Activated T-cell treated with anti-CD3 and anti-CD28 coated beads for 1 hour (primary cell): ENCODE measurements at regions not wholly inside any gene's neighbourhood (a gene's known extent, or its start where the extent isn't known, plus 50 kb on each side); places are given as distances from the start of the nearest gene placed in this dataset.
"Not testable (repeated sequence)": the region's sequence is repeated elsewhere in the genome, so short reads cannot be mapped to it uniquely, and the experiment has no call there.

Experiments used
- DNase-seq: peaks from one replicate; pipeline ENCODE4 v3.0.0-alpha.2; 2020; ENCODE audit warnings: low read depth

DNA sequence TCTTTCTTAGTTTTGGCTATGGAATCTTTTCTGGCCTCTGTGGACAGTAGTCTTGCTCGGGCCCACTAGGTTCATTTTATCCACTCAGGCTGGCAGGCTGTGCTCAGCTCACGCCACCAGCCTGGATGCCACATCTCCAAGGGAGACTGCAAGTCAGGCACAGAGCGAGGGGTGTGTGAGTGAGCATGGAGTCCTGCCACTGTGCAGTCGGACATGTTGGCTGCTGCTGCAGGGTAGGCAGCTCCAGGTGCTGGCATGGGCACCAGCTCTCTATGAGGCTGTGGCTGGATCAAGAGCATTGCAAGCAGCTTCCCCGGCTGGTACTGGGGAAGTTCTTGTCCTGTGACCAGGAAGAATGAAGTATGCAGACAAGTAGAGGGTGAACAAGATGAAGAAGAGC, 158.9 kb downstream of the PCTP start:
- DNase-seq = no peak

GRCh38 chr17:55911186-55911585, 160.3 kb downstream of the PCTP start:
- DNase-seq = no peak

DNA sequence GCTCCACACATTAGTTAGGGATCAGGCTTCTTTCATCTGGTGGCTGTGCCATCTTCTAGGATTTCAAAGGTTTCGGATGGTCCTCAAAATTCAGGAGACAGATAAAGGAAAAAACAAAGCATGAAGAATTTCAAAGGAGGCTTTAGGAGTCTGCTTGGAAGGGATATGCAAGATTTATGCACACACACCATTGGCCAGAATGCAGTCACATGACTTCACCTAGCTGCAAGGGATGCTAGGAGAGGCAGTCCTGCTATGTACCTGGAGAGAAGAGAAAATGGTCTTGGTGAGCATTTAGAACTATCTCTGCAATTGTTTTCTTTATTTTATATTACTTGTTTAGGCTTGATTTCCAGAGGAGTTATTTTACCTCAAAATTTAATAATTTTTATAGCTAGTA, 174.6 kb downstream of the PCTP start:
- DNase-seq = no peak

DNA sequence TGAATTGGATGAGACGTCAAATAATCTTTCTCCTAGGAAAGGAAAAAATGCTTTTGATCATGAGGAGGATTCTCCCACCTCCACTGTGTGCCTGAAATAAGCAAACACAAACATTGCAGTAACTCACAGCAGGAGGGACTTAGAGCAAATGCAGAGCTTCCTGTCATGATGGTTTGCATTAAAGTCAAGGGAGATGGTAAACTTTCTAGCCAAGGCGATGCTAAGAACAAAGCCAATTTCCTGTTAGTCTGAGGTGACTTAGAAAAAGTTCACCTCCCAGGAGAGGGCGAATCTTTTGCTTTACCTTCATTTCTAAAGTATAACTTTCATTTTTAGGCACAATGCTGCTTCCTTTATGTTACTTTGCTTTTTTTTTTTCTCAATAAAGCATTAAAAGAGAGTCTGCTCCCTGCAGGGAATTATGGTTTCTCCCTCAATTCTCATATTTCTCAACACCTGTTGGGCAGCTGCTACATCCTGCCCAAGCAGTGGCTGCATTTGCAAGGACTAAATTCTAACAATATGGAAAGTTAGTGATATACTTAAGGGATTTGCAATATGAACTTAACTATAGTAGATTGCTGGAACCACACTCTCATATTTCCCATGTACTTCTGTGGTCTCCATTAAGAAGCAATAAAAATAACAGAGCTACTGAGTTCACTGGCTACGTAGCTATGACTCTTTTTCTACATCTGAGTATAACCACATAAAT, 175.6 kb downstream of the PCTP start:
- DNase-seq = no peak

- no peak for DNase-seq
Measured at GRCh38 chr17:55930291-55930809, 179.5 kb downstream of the PCTP start.

- no peak for DNase-seq
Measured at GRCh38 chr17:55931446-55931845, 180.6 kb downstream of the PCTP start.

DNA sequence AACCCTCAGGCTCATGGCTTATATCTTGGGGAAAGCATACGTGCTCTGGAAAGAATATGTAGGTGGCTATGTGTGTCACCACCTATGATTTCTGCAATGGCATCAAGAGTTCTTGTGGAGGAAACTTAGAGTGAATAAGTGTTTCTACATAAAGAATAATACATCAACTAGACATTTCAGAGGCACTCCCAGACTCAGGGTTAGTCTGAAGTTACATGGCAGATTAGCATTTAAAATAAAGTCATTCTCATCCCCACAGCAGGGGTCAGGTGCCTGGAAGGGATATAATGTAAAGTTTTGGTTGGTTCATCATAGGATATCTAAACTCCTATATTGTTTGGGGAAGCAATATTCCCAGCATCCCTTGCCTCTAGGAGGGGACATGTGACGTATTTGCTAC, 182.1 kb downstream of the PCTP start:
- no peak for DNase-seq

DNA sequence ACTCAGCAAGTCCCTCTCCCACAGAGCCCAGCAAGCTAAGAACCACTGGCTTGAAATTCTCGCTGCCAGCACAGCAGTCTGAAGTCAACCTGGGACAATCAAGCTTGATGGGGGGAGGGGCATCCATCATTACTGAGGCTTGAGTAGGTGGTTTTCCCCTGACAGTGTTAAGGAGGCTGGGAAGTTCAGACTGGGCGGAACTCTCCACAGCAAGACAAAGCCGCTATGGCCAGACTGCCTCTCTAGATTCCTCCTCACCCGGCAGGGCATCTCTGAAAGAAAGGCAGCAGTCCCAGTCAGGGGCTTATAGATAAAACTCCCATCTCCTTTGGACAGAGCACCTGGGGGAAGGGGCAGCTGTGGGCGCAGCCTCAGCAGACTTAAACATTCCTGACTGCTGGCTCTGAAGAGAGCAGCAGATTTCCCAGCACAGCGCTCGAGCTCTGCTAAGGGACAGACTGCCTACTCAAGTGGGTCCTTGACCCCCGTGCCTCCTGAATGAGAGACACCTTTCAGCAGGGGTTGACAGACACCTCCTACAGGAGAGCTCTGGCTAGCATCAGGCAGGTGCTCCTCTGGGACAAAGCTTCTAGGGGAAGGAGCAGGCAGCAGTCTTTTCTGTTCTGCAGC, 188.4 kb downstream of the PCTP start:
- not testable (repeated sequence) for DNase-seq

GRCh38 chr17:55959756-55960155, 193.5 kb upstream of the ANKFN1 start:
- DNase-seq = no peak

DNA sequence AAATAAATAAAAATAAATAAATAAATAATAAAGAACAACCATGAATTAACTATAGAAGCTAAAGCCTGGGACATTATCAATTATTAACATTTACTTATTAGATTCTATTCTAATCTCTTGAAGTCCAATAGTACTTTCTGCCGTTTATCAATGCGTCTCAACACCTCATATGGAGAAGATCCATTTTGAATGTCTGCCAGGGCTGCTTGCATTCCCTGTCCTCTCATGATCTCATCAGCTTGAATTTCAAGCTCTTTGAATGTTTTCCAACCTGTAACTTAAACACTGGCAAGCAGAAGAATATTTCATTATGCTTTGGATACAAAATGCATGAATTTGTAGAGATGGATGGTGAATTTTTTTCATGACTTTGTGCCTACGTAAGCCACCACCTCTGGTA, 191.9 kb upstream of the ANKFN1 start:
- DNase-seq = no peak

DNA sequence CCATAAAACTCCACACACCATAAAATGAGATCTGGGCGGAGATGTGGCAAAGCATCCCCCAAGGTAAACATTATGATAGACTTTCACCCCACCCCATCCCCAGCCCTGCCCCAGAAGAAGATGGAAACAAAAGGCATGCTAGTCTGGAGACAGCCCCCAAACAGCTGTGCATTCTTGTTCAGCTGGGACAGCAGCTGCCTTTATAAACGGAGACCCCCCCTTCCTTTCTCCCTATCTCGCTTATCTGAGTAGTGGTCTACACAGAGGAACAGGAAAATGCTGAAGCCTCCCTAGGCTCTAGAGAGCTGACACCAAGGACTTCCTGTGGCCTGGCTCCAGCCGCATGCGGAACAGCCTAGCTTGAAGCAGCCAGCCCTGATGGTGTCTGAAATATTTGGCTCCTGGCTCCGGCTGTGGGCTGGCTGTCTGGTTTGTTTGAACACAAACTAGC, 190.3 kb upstream of the ANKFN1 start:
- no peak for DNase-seq

DNA sequence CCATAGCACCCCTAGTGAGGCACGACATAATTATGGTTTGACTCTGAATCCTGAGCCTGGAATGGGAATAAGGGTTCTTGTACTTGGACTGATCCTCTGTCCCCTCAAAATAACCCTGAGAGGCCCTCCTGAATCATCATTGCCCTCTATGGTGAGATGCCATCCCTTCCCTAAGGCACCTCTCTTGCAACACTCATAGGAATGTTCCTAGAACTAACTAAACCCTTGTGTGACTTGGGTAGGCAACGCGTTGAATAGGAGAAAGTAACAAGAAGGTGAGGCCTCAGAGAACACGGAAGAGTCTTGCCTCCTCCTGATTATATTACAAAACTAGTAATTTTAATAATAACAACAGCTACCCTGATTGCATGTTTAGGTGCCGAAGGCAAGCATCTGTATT, 189.1 kb upstream of the ANKFN1 start:
- no peak for DNase-seq

- DNase-seq = no peak
Measured at GRCh38 chr17:55965051-55965450, 188.2 kb upstream of the ANKFN1 start.

GRCh38 chr17:55969562-55970324, 183.5 kb upstream of the ANKFN1 start:
- no peak for DNase-seq

DNA sequence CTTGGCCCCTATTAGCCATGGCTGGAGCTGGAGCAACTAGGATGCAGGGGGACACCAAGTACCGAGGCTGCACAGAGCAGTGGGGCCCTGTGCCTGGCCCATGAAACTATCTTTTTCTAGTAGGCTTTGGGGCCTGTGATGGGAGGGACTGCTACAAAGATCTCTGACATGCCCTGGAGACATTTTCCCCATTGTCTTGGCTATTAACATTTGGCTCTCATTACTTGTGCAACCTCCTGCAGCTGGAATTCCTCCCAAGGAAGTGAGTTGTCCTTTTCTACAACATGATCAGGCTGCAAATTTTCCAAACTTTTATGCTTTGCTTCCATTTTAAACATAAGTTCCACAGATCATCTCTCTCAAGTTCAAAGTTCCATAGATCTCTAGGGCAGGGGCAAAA, 174.7 kb upstream of the ANKFN1 start:
- no peak for DNase-seq

GRCh38 chr17:55983096-55983495, 170.2 kb upstream of the ANKFN1 start:
- DNase-seq = no peak

DNA sequence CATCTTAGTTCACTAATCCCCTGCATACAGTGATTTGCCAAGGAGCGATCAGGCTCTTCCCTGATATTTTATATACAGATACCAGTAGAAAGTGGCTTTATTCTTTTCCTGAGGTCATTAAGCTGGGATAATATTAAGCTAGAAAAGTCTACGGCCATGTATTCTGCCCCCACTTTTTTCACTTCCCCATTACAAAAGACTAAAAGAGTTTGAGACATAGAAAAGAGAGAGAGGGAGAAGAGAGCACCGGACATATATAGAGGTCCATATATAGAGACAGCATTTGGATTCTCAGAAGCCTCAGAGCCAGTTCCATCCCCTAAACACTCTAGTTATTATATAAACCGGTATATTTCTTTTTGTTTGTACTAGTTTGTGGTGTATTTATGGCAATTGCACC, 166.5 kb upstream of the ANKFN1 start:
- DNase-seq = no peak

- DNase-seq = no peak
Measured at GRCh38 chr17:55988861-55989260, 164.4 kb upstream of the ANKFN1 start.

- DNase-seq = no peak
Measured at GRCh38 chr17:55990332-55991006, 162.8 kb upstream of the ANKFN1 start.

- no peak for DNase-seq
Measured at GRCh38 chr17:55996826-55997225, 156.4 kb upstream of the ANKFN1 start.

GRCh38 chr17:56000411-56000810, 152.9 kb upstream of the ANKFN1 start:
- no peak for DNase-seq

- DNase-seq = peak; percentile 3
Measured at GRCh38 chr17:56002656-56003055, 150.6 kb upstream of the ANKFN1 start.
